GM23248 (cell line): ENCODE measurements at regions not wholly inside any gene's neighbourhood (a gene's known extent, or its start where the extent isn't known, plus 50 kb on each side); places are given as distances from the start of the nearest gene placed in this dataset.

Experiments used
- DNase-seq: peaks from one replicate; pipeline ENCODE4 v3.0.0-alpha.2; 2015
- H2AFZ ChIP-seq: fragments of 200-600 bp; sonication (generic); 2 replicates; pipeline ENCODE4 v1.6.1; 2016; ENCODE audit warnings: antibody characterized with exemption
- H3F3A ChIP-seq: fragments of 200-600 bp; sonication (generic); 2 replicates; pipeline ENCODE4 v1.6.1; 2016; ENCODE audit warnings: mild to moderate bottlenecking, antibody characterized with exemption, mixed run types; ENCODE audit not compliant: insufficient read depth
- H3K27ac ChIP-seq: fragments of 200-600 bp; sonication (generic); 2 replicates; pipeline ENCODE4 v1.5.1; 2016; ENCODE audit warnings: mild to moderate bottlenecking
- H3K27me3 ChIP-seq: fragments of 200-600 bp; sonication (generic); replicated peaks from 2 replicates; pipeline ENCODE4 v1.6.1; 2016; ENCODE audit warnings: mild to moderate bottlenecking; ENCODE audit not compliant: insufficient read depth
- H3K36me3 ChIP-seq: fragments of 200-600 bp; sonication (generic); 2 replicates; pipeline ENCODE4 v1.6.1; 2016; ENCODE audit warnings: low read depth, mild to moderate bottlenecking
- H3K4me1 ChIP-seq: fragments of 200-600 bp; sonication (generic); 2 replicates; pipeline ENCODE4 v1.6.1; 2016; ENCODE audit warnings: mild to moderate bottlenecking; ENCODE audit not compliant: insufficient read depth
- H3K4me2 ChIP-seq: fragments of 200-600 bp; sonication (generic); one replicate; pipeline ENCODE4 v1.6.1; 2016; ENCODE audit warnings: mild to moderate bottlenecking; ENCODE audit not compliant: unreplicated experiment
- H3K4me3 ChIP-seq: fragments of 200-600 bp; sonication (generic); 2 replicates; pipeline ENCODE4 v1.5.1; 2016; ENCODE audit warnings: mild to moderate bottlenecking
- H3K79me2 ChIP-seq: fragments of 200-600 bp; sonication (generic); 2 replicates; pipeline ENCODE4 v1.6.1; 2016; ENCODE audit warnings: mild to moderate bottlenecking; ENCODE audit not compliant: insufficient read depth
- H3K9ac ChIP-seq: fragments of 200-600 bp; sonication (generic); 2 replicates; pipeline ENCODE4 v1.6.1; 2016; ENCODE audit warnings: mild to moderate bottlenecking
- H3K9me2 ChIP-seq: fragments of 200-600 bp; sonication (generic); 2 replicates; pipeline ENCODE4 v1.6.1; 2016; ENCODE audit warnings: mixed run types, mild to moderate bottlenecking, moderate library complexity; ENCODE audit not compliant: insufficient read depth
- H3K9me3 ChIP-seq: fragments of 200-600 bp; sonication (generic); one replicate; pipeline ENCODE4 v1.6.1; 2017; ENCODE audit warnings: low read depth
- H4K20me1 ChIP-seq: fragments of 200-600 bp; sonication (generic); 2 replicates; pipeline ENCODE4 v1.6.0; 2016; ENCODE audit not compliant: insufficient read depth
- EZH2 ChIP-seq: fragments of 200-600 bp; sonication (generic); IDR thresholded peaks from 2 replicates; pipeline ENCODE4 v1.6.1; 2018; ENCODE audit warnings: antibody characterized with exemption, mild to moderate bottlenecking; ENCODE audit not compliant: insufficient read depth, poor library complexity, severe bottlenecking
- EZH2phosphoT487 ChIP-seq: fragments of 200-600 bp; sonication (generic); IDR thresholded peaks from 2 replicates; pipeline ENCODE4 v1.6.1; 2018; ENCODE audit warnings: antibody characterized with exemption, moderate library complexity, mild to moderate bottlenecking, low read depth; ENCODE audit not compliant: insufficient read depth
- WGBS, 2 experiments: methylation state at CpG; one replicate each; pipeline ENCODE4 v1.1.6; 2015 to 2017; ENCODE audit warnings: low lambda C conversion rate in 2 of 2, low coverage in 1 of 2; ENCODE audit errors: missing lambda C conversion rate in 2 of 2; 5-methylcytosine and 5-hydroxymethylcytosine counted together
- in situ Hi-C: fragments of 300-500 bp; cut with MboI; formaldehyde crosslinking; loops from 2 replicates; pipeline ENCODE4 v1.15.0; 2020

DNA sequence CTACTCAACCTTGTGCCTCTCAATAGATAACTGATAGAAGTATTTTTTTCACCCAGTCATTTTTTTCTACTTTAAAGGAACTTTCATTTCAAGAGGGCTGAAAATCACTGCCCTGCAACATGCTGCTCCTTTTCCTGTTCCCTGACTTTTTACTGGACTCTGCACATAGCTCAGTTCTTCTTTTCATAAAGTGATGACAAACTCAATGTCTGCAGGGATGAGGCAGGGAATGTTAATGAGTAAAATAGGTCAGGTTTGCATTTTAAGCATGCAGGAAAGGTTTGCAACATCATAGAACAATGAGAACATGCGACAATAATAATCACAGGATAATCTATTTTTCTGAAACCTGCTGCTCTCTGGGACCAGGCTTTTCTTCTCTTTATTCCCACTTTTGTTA is 172.2 kb upstream of the SGCD start:
- in situ Hi-C loops: no loop called here
- Histone ChIP-seq H3K4me2 (no peak overlapping the region), H3K27ac (no peak overlapping the region), H3K9me2 (peaks cover 6% of the 10 kb centered on the region; the same call in 1 of the 2 replicates), H3F3A (no peaks in the 10 kb centered on the region), H3K4me1 (no peaks in the 10 kb centered on the region), H3K79me2 (no peaks in the 10 kb centered on the region), H3K9ac (no peak overlapping the region), H4K20me1 (no peaks in the 10 kb centered on the region), H2AFZ (no peak overlapping the region), H3K9me3 (peaks cover 2% of the 10 kb centered on the region), H3K4me3 (no peak overlapping the region), H3K36me3 (no peaks in the 10 kb centered on the region), H3K27me3 (no peaks in the 10 kb centered on the region)
- no peak for DNase-seq
- 72 to 76% methylated on average over 1 of the region's 1 CpG for WGBS, 2 experiments
- no peak for TF ChIP-seq EZH2phosphoT487
- TF ChIP-seq EZH2: no peak

DNA sequence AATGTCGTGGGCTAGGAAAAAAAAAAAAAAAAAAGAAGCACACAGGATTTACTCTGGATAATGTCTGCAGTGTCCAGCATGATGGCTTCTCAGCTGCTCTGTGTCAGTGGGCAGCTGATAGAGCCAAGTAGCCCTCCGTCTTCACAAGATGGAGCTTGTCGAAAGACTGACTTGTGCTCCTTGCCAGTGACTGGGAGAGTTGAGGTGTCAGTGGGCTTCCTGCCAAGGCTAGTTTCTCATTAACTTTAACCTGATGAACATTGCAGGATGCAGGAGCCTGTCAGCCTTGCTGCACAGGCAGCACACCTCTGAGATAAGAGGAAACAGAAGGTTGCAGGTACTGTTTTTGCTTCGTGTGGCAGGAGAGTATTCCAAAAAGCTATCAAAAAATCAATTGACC is 171.4 kb upstream of the SGCD start:
- H3K9me2 ChIP-seq: peaks cover 6% of the 10 kb centered on the region; the same call in 1 of the 2 replicates
- WGBS, 2 experiments: 92 to 94% methylated on average over 4 of the region's 4 CpGs
- no peak for TF ChIP-seq EZH2
- TF ChIP-seq EZH2phosphoT487: no peak

DNA sequence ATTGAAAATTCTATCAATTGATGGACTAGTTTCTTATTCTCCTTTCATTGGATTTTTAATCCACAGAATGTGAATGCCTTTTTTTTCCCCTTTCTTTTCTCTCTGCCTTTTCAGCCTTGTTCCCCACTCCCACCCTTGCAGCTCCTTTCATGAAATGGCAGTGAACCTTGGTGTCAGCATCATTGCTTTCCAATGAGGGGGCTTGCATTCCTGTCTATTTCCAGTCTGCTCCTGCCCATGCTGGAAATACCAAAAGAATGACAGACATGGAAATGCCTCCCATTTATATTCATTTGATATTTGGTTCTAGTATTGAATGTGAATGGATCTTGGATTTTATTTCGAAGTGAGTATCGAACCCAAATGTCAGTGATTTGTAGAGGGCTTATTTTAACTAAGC is 162.7 kb upstream of the SGCD start:
- WGBS, 2 experiments: 89 to 93% methylated on average over 2 of the region's 2 CpGs
- no peak for DNase-seq

More for the DNA sequence above, 171.4 kb upstream of the SGCD start:
- H3K27ac ChIP-seq: no peak overlapping the region
- H3K4me3 ChIP-seq: no peak overlapping the region
- no peak for DNase-seq
- no peaks in the 10 kb centered on the region for H4K20me1 ChIP-seq
- H3F3A ChIP-seq: no peaks in the 10 kb centered on the region
- peaks cover 2% of the 10 kb centered on the region for H3K9me3 ChIP-seq
- no peaks in the 10 kb centered on the region for H3K4me1 ChIP-seq
- no peak overlapping the region for H3K4me2 ChIP-seq
- H3K9ac ChIP-seq: no peak overlapping the region
- no peaks in the 10 kb centered on the region for H3K79me2 ChIP-seq
- H3K36me3 ChIP-seq: no peaks in the 10 kb centered on the region
- no peaks in the 10 kb centered on the region for H3K27me3 ChIP-seq
- in situ Hi-C loops: no loop called here
- H2AFZ ChIP-seq: no peak overlapping the region

DNA sequence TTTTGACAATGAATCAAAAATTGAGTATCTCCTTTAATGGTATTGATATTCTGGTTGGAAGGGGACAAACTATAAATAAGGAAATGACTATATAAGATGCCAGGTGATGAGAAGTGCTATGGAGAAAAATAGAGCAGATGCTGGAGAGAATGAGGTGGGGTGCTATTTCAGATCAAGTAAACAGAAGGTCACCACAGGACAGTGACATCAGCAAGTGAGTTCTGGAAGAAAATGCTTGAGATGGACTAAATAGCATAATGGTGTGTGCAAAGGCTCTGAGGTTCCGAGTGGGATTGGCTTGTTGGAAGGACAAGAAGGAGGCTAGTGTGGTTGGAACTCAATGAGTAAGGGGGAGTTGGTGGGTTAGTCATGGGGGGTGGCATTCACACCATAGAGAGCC is 157.5 kb upstream of the SGCD start:
- 82 to 100% methylated on average over 1 of the region's 1 CpG for WGBS, 2 experiments
- Histone ChIP-seq H3K9me2 (no peaks in the 10 kb centered on the region), H3K4me2 (no peak overlapping the region), H2AFZ (no peak overlapping the region), H4K20me1 (no peaks in the 10 kb centered on the region), H3K36me3 (no peaks in the 10 kb centered on the region), H3F3A (no peaks in the 10 kb centered on the region), H3K9me3 (no peaks in the 10 kb centered on the region), H3K79me2 (no peaks in the 10 kb centered on the region), H3K9ac (no peak overlapping the region), H3K27ac (no peak overlapping the region), H3K4me3 (no peak overlapping the region), H3K27me3 (no peaks in the 10 kb centered on the region), H3K4me1 (peaks cover 3% of the 10 kb centered on the region)
- no peak for DNase-seq
- in situ Hi-C loops: no loop called here
- TF ChIP-seq EZH2 (no peak), EZH2phosphoT487 (no peak)

More for the DNA sequence above, 162.7 kb upstream of the SGCD start:
- Histone ChIP-seq H3F3A (no peaks in the 10 kb centered on the region), H4K20me1 (no peaks in the 10 kb centered on the region), H3K27ac (no peak overlapping the region), H3K36me3 (no peaks in the 10 kb centered on the region), H3K4me1 (peaks cover 7% of the 10 kb centered on the region), H2AFZ (no peak overlapping the region), H3K9ac (no peak overlapping the region), H3K79me2 (no peaks in the 10 kb centered on the region), H3K9me2 (no peaks in the 10 kb centered on the region), H3K4me2 (no peak overlapping the region), H3K4me3 (no peak overlapping the region), H3K27me3 (no peaks in the 10 kb centered on the region), H3K9me3 (no peaks in the 10 kb centered on the region)
- in situ Hi-C loops: no loop called here
- no peak for TF ChIP-seq EZH2phosphoT487
- no peak for TF ChIP-seq EZH2

DNA sequence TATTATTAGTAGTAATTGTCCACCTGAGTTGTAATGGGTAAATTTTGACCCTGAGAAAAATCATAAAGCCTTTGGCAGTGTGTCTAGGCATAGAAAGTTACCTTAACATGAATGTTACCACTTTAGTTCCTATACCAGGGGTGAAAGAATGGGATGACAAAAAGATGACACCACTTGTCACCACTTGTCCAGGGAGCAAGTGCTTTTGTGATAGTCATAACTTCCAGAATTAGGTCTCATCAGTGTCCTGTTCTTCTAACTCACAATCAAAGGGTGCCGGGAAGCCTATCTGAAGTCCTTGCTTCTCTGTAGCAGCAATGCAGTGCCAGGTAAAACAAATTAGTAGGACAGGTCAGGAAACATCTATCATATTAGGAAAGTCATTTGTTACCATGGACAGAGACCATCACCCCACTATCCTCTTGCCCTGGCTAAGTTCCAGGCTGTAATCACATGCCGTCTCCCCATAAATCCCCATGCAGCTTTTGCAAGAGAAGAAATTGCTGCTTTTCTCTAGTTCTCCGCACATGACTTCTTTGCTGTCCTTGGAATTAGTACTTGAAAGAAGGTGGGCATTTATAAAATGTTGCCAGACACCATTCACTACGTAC is 156.5 kb upstream of the SGCD start:
- in situ Hi-C loops: no loop called here
- Histone ChIP-seq H3K9me2 (no peaks in the 10 kb centered on the region), H3F3A (no peaks in the 10 kb centered on the region), H3K4me1 (no peaks in the 10 kb centered on the region), H3K9ac (no peak overlapping the region), H3K27ac (no peak overlapping the region), H3K79me2 (no peaks in the 10 kb centered on the region), H3K9me3 (no peaks in the 10 kb centered on the region), H3K4me3 (no peak overlapping the region), H3K36me3 (no peaks in the 10 kb centered on the region), H4K20me1 (no peaks in the 10 kb centered on the region), H3K4me2 (no peak overlapping the region), H3K27me3 (no peaks in the 10 kb centered on the region), H2AFZ (no peak overlapping the region)
- 85 to 88% methylated on average over 4 of the region's 4 CpGs for WGBS, 2 experiments
- no peak for DNase-seq
- no peak for TF ChIP-seq EZH2phosphoT487
- TF ChIP-seq EZH2: no peak
